HG03520 (cell line): ENCODE measurements at regions not wholly inside any gene's neighbourhood (a gene's known extent, or its start where the extent isn't known, plus 50 kb on each side); places are given as distances from the start of the nearest gene placed in this dataset.

Experiments
- ATAC-seq: cut with Tn5 transposase; IDR thresholded peaks from one replicate; pipeline ENCODE4 v1.9.1; 2021; ENCODE audit warnings: mild to moderate bottlenecking, moderate library complexity; ENCODE audit not compliant: unreplicated experiment

DNA sequence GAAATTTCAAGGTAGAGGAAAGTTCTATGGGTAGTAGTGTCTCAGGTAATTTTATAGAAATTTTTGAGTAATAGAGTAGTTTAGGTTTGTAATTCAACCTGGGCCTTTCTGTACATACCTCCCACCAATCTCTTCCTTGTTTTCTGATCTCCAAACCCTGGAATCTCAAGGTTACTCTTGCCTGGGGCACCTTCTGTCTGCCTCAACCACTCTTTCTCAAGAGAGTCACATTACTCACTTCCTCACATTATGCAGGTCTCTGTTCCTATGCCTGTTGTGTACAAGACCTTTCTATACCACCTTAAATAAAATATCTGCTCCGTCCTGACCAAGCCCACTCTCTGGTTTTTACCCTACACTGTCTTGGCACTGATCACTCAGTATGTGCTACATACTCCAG is 412.6 kb upstream of the CTNND2 start:
- ATAC-seq: no peak

- ATAC-seq: no peak
Measured at GRCh38 chr5:12315461-12315860, 411.2 kb upstream of the CTNND2 start.

DNA sequence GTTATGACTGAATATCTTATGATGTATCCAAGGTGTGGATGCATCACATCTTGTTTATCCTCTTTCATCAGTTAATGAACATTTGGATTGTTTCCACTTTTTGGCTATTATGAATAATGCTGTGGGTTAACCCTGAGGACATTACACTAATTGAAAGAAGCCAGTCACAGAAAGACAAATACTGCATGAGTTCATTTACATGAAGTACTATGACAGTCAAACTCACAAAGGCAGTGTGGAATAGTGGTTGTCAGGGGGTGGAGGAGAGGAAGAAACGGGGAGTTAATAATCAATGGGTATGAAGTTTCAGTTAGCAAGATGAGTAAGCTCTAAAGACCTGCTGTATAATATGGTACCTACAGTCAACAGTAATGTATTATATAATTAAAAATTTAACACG is 409.4 kb upstream of the CTNND2 start:
- no peak for ATAC-seq

- no peak for ATAC-seq
Measured at GRCh38 chr5:12312343-12312742, 408.1 kb upstream of the CTNND2 start.

GRCh38 chr5:12294151-12294550 is 389.9 kb upstream of the CTNND2 start:
- ATAC-seq: no peak

GRCh38 chr5:12292610-12293204 is 388.5 kb upstream of the CTNND2 start:
- ATAC-seq: no peak

GRCh38 chr5:12284604-12285003 is 380.4 kb upstream of the CTNND2 start:
- ATAC-seq: no peak

GRCh38 chr5:12277504-12278192 is 373.4 kb upstream of the CTNND2 start:
- ATAC-seq: peak; percentile 85

GRCh38 chr5:12274236-12274635 is 370.0 kb upstream of the CTNND2 start:
- ATAC-seq: no peak

GRCh38 chr5:12272389-12272788 is 368.1 kb upstream of the CTNND2 start:
- ATAC-seq: no peak

- ATAC-seq: no peak
Measured at GRCh38 chr5:12270914-12271313, 366.7 kb upstream of the CTNND2 start.

DNA sequence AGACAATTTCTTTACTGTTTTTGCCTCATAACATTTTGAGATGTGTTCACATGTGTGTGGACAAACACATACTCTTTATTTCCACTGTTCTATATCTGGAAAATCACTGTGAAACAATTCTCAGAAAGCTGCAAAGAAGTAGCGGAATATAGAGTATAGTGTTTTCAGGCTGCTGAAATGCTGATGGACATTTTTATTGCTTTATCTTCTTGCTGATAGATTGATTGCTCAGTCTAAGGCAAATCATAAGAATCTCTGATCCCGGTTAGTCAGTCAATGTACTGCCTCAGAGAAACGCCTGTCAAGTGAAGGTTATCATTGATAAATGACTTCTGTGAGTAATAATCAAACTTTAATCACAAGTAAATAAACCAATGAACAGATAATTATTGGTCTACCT is 364.9 kb upstream of the CTNND2 start:
- no peak for ATAC-seq

DNA sequence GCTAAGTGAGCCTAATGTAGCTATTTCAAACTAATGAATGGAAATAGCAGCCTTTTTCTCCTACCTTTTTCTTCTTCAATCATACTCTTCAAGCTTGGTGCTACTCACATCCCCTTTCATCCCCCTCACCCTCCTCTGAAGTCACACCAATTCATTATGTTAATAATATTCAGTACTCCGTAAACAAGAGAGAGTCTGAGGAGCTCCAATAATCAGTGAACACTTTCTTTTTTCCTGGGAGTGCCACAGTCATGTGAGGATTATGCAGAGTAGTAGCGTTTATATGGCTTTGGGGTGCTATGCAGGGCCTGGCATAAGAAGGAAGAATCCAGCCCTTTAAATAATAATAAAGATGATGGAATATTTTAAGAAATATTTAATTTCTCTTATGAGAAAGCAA is 354.3 kb upstream of the CTNND2 start:
- ATAC-seq: no peak

- ATAC-seq: no peak
Measured at GRCh38 chr5:12250454-12250853, 346.2 kb upstream of the CTNND2 start.

DNA sequence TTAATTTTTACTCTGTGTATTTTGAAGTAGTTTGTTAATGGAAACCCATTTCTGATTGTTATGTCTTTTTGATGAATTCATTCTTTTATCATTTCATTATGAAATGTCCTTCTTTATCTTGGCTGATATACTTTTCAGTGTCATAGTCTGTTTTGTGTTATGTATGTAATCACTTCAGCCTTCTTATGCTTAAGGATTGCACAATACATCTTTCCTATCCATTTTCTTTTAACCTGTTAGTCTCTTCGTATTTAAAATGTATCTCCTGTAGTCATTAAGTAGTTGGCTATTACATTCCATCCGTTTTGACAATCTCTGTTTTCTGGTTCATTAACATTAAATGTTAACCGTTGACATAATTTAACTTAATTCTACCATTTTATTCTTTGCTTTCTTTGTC is 344.6 kb upstream of the CTNND2 start:
- no peak for ATAC-seq

GRCh38 chr5:12246036-12246435 is 341.8 kb upstream of the CTNND2 start:
- no peak for ATAC-seq

- ATAC-seq: no peak
Measured at GRCh38 chr5:12245429-12245828, 341.2 kb upstream of the CTNND2 start.

DNA sequence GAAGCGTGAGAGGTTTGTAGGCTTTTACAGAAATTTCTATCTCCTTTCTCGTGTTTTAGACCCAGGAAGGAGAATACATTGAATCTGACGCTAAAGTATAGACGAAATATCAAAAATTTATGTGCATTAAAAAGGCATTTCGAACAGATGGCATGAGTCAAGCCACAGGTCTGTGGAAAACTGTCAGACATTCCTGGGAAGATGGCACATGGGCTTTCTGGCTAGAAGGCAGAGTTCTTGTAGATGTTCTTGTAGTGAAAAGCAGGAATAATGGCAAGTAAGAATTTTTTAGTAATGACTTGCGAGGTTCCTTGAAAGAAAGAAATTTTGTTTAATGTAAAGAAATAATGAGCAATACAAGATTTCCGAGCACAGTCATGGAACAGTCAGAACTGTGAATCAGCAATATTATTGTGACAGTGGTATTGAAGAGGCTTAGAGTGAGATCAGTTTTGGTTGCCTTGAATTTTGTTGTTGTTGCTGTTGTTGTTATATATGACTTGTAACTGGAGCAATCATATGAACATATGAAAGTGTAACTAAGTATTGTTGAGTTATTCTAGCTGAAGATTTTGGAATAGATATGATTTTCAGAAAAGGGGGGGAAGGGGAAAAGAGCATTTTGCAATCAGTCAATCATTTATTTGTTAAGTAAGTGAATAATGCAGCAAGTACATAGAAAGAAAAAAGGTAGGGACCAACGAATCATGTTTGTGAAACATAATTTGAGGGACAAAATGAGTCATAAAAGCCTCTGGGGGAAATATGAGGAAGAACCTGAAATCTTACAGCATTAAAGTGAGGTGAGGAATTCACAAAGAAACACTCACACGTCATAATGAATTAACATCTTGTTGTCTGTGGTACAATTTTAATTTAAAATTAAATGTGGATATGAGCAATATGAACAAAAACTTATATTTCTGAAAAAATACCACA is 339.0 kb upstream of the CTNND2 start:
- ATAC-seq: no peak

DNA sequence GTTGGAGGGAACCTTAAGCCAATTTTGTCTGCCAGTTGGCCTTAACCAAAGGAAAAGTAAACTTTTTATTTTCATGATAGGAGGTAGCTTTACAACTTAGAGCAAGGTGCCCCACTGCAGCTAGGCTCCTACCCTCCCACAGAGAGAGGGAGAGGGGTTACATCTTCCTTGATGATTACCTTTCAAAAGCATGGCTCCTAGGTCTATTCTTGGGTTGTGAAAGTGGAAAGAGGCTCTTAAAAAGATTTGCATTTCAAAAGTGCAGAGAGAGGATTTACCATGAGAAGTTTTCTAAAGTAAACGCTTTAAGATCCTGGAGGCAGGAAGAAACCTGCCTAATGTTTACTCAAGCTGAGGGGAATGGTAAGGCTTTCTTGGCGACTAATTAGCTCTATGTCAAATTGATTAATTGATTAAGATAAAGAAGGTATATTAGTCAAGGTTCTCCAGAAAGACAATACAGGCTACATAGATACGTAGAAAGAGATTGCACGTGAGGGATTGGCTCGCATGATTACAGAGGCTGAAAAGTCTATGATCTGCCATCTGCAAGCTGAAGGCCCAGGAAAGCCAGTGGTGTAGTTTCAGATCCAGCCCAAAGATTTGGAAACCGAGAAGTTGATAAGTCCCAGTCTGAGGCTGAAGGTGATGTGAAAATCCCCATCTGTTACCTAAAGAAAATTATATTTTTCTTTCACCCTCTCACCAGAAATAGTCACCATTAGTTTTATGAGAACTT is 333.8 kb upstream of the CTNND2 start:
- no peak for ATAC-seq

DNA sequence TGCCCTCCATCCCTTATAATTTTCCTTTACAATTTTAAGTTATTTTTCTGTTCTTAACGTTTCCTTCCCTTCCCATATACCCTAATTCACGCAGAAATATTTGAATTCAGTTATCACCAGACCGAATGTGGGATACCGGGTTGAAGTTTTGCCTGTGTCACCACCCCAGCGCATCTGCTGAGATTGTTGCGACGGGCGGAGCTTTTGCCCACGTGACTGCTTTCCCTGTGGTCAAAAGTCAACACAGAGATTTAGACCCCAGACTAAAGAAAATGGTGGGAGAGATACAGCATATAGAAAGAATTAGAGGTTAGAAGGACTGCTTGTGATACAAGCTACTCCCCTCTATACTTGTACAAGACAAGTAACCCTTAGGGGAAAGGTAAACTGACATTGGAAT is 326.4 kb upstream of the CTNND2 start:
- ATAC-seq: no peak

GRCh38 chr5:12217039-12217438 is 312.8 kb upstream of the CTNND2 start:
- no peak for ATAC-seq
